Ectodermal cell (in vitro differentiated cells): ENCODE measurements at regions not wholly inside any gene's neighbourhood (a gene's known extent, or its start where the extent isn't known, plus 50 kb on each side); places are given as distances from the start of the nearest gene placed in this dataset.
"Not testable (repeated sequence)": the region's sequence is repeated elsewhere in the genome, so short reads cannot be mapped to it uniquely, and the experiment has no call there.

ENCODE experiments used
- H3K27ac ChIP-seq: 2 replicates; pipeline ENCODE4 v1.7.0; 2013; ENCODE audit warnings: mild to moderate bottlenecking, low read depth, low read length; ENCODE audit not compliant: insufficient read depth, poor library complexity, severe bottlenecking
- H3K27me3 ChIP-seq: 2 replicates; pipeline ENCODE4 v1.7.0; 2013; ENCODE audit warnings: mild to moderate bottlenecking, low read length; ENCODE audit not compliant: insufficient read depth, control insufficient read depth, poor library complexity, severe bottlenecking
- H3K36me3 ChIP-seq: one replicate; pipeline ENCODE4 v1.7.0; 2013; ENCODE audit warnings: low read length; ENCODE audit not compliant: control insufficient read depth, insufficient read depth
- H3K4me1 ChIP-seq: one replicate; pipeline ENCODE4 v1.7.0; 2013; ENCODE audit warnings: low read length; ENCODE audit not compliant: control insufficient read depth, insufficient read depth
- H3K4me3 ChIP-seq: 2 replicates; pipeline ENCODE4 v1.7.0; 2013; ENCODE audit warnings: low read depth, low read length, control low read depth; ENCODE audit not compliant: insufficient read depth
- H3K9me3 ChIP-seq: 2 replicates; pipeline ENCODE4 v1.7.0; 2013; ENCODE audit warnings: mild to moderate bottlenecking, low read length, moderate library complexity; ENCODE audit not compliant: control insufficient read depth
- WGBS, 2 experiments: methylation state at CpG; one replicate each; pipeline ENCODE4 v1.1.7; 2013; ENCODE audit warnings: missing lambda C conversion rate in 2 of 2; 5-methylcytosine and 5-hydroxymethylcytosine counted together

DNA sequence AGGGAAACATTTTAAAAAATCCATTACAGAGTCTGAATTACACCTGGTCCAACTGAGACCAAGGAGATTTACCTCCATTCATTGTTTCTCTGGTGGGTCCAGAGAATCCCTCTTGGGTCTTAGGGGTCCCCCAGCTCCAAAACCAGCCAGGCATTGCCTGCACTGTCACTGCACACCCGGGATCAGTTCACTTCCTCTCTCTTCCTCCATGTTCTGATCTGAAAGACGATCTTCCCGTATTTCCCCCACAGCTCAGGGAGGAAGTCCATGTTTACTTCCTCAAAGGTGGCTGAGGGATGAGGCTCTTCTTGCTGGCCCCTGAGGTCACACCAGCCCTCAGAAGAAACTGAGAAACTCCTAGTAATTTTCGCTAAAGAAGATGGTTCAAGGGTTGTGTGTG, 159.7 kb downstream of the BMP7 start:
- Histone ChIP-seq H3K4me1 (peaks cover 5% of the 10 kb centered on the region), H3K27me3 (no peaks in the 10 kb centered on the region), H3K27ac (no peak overlapping the region), H3K4me3 (no peak overlapping the region), H3K36me3 (no peaks in the 10 kb centered on the region), H3K9me3 (no peaks in the 10 kb centered on the region)
- 92 to 94% methylated on average over 4 of the region's 4 CpGs for WGBS, 2 experiments

DNA sequence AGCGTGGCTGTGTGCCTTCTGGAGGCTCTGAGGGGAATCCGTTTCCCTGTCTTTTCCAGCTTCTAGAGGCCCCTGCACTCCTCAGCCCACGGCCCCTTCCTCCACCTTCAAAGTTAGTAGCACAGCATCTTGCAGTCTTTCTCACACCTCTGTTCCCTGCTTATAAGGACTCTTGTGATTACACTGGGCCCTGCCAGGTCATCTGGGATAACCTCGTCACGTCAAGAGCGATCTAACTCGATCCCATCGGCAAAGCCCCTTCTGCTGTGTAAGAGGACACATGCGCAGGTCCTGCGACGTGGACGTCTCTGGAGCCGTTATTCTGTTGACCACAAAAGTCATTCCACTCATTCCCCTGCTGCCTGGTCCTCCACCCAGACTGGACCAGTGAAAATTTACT, 159.2 kb downstream of the BMP7 start:
- Histone ChIP-seq H3K27ac (no peak overlapping the region), H3K4me3 (no peak overlapping the region), H3K4me1 (peaks cover 5% of the 10 kb centered on the region), H3K9me3 (no peaks in the 10 kb centered on the region), H3K27me3 (no peaks in the 10 kb centered on the region), H3K36me3 (no peaks in the 10 kb centered on the region)
- WGBS, 2 experiments = 87 to 88% methylated on average over 13 of the region's 13 CpGs

DNA sequence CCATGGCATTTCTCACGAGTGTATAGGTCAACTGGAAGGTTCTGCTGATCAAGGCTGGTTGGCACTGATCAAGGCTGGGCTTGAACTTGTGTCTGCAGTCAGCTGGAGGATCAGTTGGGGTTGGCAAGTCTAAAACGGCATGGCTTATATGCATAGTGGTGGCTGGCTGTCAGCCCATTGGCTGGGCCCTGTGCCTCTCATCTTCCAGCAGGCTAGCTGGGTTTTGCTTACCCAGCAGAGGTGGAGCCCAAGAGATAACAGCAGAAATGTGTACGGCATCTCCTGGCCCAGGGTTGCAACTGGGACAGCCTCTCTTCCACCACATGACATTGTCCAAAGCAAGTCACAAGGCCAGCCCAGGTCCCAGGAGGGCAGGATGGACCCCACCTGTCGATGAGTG, 158.2 kb downstream of the BMP7 start:
- Histone ChIP-seq H3K4me1 (peaks cover 5% of the 10 kb centered on the region), H3K27ac (no peak overlapping the region), H3K36me3 (no peaks in the 10 kb centered on the region), H3K9me3 (no peaks in the 10 kb centered on the region), H3K27me3 (no peaks in the 10 kb centered on the region), H3K4me3 (no peak overlapping the region)
- 88 to 91% methylated on average over 4 of the region's 4 CpGs for WGBS, 2 experiments

DNA sequence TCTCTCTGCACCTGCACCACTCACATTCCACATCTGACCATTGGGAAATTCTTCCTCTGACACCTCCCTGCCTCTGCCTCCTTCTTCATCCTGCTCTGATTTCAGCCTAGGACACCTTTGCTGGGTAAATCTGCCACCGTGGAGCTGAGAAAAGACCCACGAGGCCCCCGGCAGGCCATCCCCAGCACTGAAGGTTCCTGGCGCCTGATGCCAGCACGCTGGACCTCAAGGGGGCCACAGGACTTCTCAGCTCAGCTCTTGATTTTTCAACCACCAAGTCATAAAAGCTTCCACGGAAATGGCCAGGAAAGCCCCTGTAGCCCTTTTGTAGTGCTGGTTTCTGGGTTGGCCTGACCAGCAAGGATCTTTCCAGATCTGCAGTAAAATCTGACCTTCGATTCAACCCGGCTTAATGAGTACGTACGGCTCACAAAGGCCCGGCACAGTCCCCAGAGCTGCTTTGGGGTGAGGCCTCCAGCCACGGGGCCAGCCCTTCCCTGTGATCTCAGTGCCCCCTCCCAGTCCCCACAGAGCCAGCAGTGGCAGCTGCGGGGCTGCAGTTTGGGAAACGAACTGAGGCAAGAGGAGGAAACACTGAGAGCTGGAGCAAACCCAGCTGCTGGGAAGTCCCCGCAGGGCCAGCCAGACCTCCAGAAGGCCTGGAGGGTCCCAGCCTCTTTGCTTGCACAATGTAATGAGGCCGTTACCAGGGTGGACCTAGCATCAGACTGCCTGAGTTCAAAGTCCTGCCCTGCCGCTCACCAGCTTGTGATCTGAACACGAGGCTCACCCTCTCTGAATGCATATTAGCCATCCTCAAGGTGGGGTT, 157.5 kb downstream of the BMP7 start:
- no peaks in the 10 kb centered on the region for H3K9me3 ChIP-seq
- H3K27me3 ChIP-seq = no peaks in the 10 kb centered on the region
- no peaks in the 10 kb centered on the region for H3K36me3 ChIP-seq
- no peak overlapping the region for H3K4me3 ChIP-seq
- H3K4me1 ChIP-seq = peaks cover 5% of the 10 kb centered on the region
- no peak overlapping the region for H3K27ac ChIP-seq
- 79 to 80% methylated on average over 18 of the region's 18 CpGs for WGBS, 2 experiments

DNA sequence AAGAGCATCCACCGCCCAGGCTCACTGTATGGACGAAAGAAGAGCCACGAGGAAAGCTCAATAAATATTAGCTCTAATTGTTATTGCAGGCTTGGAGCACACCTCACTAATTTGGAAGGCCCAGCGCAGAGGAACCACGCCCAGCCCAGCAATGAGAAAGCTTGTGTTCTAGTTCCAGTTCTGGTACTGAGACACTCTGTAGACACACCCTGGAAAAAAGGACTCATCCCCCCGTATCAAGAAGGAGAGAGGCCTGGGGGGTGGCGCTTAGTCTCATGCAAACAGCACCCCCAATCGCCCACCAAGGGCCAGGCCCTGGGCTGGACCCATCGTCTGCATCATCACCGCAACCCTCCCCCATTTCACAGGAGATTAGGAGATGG, 156.9 kb downstream of the BMP7 start:
- 92 to 93% methylated on average over 10 of the region's 10 CpGs for WGBS, 2 experiments
- Histone ChIP-seq H3K27me3 (no peaks in the 10 kb centered on the region), H3K4me1 (peaks cover 5% of the 10 kb centered on the region), H3K27ac (no peak overlapping the region), H3K4me3 (no peak overlapping the region), H3K36me3 (no peaks in the 10 kb centered on the region), H3K9me3 (no peaks in the 10 kb centered on the region)

DNA sequence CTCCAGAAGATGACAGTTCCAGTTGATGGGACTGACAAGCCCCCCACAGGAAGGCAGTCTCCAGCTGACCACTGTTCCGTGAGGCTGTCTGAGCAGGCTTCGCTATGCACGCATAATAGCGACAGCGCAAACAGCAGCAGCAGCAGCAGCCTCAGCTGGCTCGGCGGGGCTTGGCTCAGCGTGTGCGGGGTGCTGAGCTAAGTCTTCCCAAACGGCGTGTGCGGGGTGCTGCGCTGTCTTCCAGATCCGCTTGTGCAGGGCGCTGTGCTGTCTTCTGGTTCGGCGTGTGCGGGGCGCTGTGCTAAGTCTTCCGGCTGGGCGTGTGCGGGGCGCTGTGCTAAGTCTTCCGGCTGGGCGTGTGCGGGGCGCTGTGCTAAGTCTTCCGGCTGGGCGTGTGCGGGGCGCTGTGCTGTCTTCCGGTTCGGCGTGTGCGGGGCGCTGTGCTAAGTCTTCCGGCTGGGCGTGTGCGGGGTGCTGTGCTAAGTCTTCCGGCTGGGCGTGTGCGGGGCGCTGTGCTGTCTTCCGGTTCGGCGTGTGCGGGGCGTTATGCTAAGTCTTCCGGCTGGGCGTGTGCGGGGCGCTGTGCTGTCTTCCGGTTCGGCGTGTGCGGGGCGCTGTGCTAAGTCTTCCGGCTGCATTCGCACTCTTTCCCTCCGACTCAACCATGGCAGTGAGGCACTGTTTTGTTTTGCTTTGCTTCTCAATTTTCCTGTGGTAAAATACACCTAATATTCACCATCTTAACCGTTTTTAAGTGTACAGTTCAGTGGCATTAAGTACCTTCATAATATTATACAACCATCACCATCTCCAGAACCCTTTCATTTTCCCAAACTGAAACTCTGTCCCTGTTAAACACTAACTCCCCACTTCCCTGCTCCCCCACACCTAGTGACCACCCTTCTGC, 156.1 kb downstream of the BMP7 start:
- H3K27ac ChIP-seq, H3K27me3 ChIP-seq, H3K36me3 ChIP-seq, H3K4me1 ChIP-seq, H3K4me3 ChIP-seq, H3K9me3 ChIP-seq: not testable (repeated sequence)
- 96 to 97% methylated on average over 55 to 56 of the region's 61 CpGs for WGBS, 2 experiments

DNA sequence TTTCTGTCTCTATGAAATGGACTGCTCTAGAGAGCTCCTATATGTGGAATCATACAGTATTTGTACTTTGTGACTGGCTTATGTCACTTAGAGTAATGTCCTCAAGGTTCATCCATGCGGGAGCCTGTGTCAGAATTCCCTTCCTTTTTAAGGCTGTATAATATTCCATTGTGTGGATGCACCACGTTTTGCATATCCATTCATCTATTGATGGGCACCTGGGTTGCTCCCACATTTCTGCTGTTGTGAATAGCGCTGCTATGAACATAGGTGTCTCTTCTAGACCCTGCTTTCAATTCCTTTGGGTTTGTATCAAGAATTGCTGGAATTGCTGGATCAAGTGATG, 155.4 kb downstream of the BMP7 start:
- H3K36me3 ChIP-seq = no peaks in the 10 kb centered on the region
- 91 to 95% methylated on average over 3 of the region's 3 CpGs for WGBS, 2 experiments
- H3K4me3 ChIP-seq = no peak overlapping the region
- no peak overlapping the region for H3K27ac ChIP-seq
- H3K27me3 ChIP-seq = no peaks in the 10 kb centered on the region
- H3K4me1 ChIP-seq = peaks cover 5% of the 10 kb centered on the region
- no peaks in the 10 kb centered on the region for H3K9me3 ChIP-seq

DNA sequence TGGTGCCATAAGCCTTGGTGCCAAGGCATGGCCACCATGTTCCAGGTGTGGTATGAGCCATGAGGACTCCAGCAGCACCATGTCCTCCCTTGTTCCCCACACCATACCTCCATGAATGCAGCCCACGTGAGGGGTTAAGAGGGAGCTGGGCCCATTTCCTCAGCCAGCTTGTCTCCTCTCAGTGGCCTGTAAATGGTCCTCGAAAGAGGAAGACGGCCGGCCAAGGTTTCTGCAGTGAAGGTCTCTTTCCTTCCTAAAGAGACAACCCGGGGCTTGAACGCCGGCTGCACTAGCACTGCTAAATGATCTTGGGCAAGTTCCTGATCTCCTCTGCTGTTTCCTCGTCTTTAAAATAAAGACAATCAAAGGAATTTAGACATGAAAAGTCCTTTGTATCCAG, 154.0 kb downstream of the BMP7 start:
- Histone ChIP-seq H3K36me3 (no peaks in the 10 kb centered on the region), H3K9me3 (no peaks in the 10 kb centered on the region), H3K4me1 (peaks cover 5% of the 10 kb centered on the region), H3K4me3 (no peak overlapping the region), H3K27me3 (no peaks in the 10 kb centered on the region), H3K27ac (no peak overlapping the region)
- 93 to 94% methylated on average over 8 of the region's 8 CpGs for WGBS, 2 experiments

DNA sequence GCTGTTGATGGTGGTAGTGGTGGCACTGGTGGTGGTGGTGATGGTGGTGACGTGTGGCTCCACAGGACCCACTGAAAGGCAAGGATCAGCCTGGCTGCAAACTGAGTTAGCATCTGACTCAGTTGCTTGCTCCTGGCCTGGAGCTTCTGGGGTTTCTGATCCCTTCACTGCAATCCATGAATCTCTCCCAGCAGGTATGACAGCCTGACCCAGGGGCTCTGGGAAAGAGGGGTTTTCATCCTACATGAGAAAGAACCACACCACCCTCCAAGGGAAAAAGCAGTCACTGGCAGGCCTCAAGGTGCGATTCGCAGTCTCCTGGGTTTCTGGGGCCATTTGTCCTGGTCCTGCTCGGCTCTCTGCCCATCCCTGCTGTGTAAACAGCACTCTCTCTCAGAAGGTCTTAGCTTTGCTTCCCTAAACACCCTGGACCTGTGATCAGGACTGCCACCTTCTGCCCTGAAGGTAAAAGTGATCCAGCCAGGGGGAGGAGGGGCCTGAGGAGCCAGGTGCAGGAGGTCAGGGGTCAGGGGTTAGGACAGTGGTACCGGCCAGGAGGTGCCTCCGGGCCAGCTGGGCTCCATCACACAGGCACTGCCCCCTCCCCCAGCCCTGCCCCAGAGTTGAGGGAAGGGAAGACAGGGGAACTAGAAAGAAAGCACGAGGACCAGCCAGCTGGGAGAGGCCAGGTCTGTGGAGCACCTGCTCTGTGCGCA, 152.0 kb downstream of the BMP7 start:
- WGBS, 2 experiments = 86 to 88% methylated on average over 8 of the region's 8 CpGs
- Histone ChIP-seq H3K4me1 (no peaks in the 10 kb centered on the region), H3K27me3 (no peaks in the 10 kb centered on the region), H3K36me3 (no peaks in the 10 kb centered on the region), H3K4me3 (no peak overlapping the region), H3K9me3 (no peaks in the 10 kb centered on the region), H3K27ac (no peak overlapping the region)

DNA sequence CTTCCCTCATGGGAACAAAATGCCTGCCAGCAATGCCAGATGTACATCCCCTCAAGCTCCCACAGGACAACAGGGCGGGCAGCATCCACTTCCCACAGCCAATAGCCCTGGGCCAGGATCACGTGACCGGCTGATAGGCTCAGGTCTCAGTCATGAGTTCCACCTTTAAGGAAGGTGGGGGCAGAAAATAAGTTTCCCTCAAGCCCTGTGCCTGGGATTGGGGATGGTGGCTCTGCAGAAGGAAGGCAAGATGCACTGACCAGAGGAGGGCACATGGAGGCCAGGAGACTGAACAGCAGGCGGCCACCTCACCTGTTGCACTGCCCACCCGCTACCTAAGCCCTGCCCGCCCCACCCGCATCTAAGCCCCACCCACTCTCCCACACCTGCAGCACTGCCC, 149.1 kb downstream of the BMP7 start:
- no peak overlapping the region for H3K27ac ChIP-seq
- no peaks in the 10 kb centered on the region for H3K27me3 ChIP-seq
- 92 to 93% methylated on average over 5 of the region's 7 CpGs for WGBS, 2 experiments
- no peaks in the 10 kb centered on the region for H3K4me1 ChIP-seq
- H3K9me3 ChIP-seq = no peaks in the 10 kb centered on the region
- no peaks in the 10 kb centered on the region for H3K36me3 ChIP-seq
- no peak overlapping the region for H3K4me3 ChIP-seq
